GM12878 (cell line): ENCODE measurements at regions not wholly inside any gene's neighbourhood (a gene's known extent, or its start where the extent isn't known, plus 50 kb on each side); places are given as distances from the start of the nearest gene placed in this dataset.

Experiments used
- CBFB ChIP-seq: IDR thresholded peaks from 2 replicates; pipeline ENCODE4 v1.6.1; 2016; ENCODE audit warnings: antibody characterized with exemption, low read depth
- CHD2 ChIP-seq: IDR thresholded peaks from 2 replicates; pipeline ENCODE4 v1.6.1; 2011; ENCODE audit warnings: low read depth, low read length, improper control_type of control experiment, borderline replicate concordance
- HDAC2 ChIP-seq: fragments of 200-600 bp; sonication (generic); IDR thresholded peaks from 2 replicates; pipeline ENCODE4 v1.6.1; 2017
- NR2F1 ChIP-seq: fragments of 450-650 bp; conservative IDR thresholded peaks from 2 replicates; pipeline ENCODE4 v1.6.1; 2017; ENCODE audit warnings: mild to moderate bottlenecking
- POLR2A ChIP-seq: IDR thresholded peaks from 2 replicates; pipeline ENCODE4 v1.6.1; 2011; ENCODE audit warnings: low read depth, mild to moderate bottlenecking, low read length
- RAD51 ChIP-seq: fragments of 450-650 bp; IDR thresholded peaks from 2 replicates; pipeline ENCODE4 v1.6.1; 2016; ENCODE audit warnings: moderate library complexity, mild to moderate bottlenecking, inconsistent platforms
- SMAD5 ChIP-seq: IDR thresholded peaks from 2 replicates; pipeline ENCODE4 v1.6.1; 2016; ENCODE audit warnings: antibody characterized with exemption, low read depth
- STAT3 ChIP-seq: IDR thresholded peaks from 2 replicates; pipeline ENCODE4 v1.6.1; 2011; ENCODE audit warnings: low read depth, low read length, improper control_type of control experiment
- TCF12 ChIP-seq: IDR thresholded peaks from 2 replicates; pipeline ENCODE4 v1.6.1; 2011; ENCODE audit warnings: low read depth, mild to moderate bottlenecking, low read length
- TCF7 ChIP-seq: IDR thresholded peaks from 2 replicates; pipeline ENCODE4 v1.6.1; 2014; ENCODE audit warnings: antibody characterized with exemption, borderline replicate concordance
- ZNF207 ChIP-seq: fragments of 450-650 bp; IDR thresholded peaks from 2 replicates; pipeline ENCODE4 v1.6.1; 2014; ENCODE audit warnings: antibody characterized with exemption, mild to moderate bottlenecking, borderline replicate concordance
- TF ChIP-seq, protein P1 (sequence below), 3 experiments: IDR thresholded peaks in 2 of 3; conservative IDR thresholded peaks in 1 of 3; 2 replicates each; pipeline ENCODE4 v1.5.1; 2011; ENCODE audit warnings: low read depth in 3 of 3, low read length in 3 of 3, mild to moderate bottlenecking in 3 of 3, control low read depth in 2 of 3, moderate library complexity in 2 of 3, inconsistent platforms in 1 of 3, mixed read lengths in 1 of 3; ENCODE audit not compliant: control insufficient read depth in 2 of 3, insufficient read depth in 1 of 3; ENCODE audit errors: extremely low read depth in 1 of 3

DNA sequence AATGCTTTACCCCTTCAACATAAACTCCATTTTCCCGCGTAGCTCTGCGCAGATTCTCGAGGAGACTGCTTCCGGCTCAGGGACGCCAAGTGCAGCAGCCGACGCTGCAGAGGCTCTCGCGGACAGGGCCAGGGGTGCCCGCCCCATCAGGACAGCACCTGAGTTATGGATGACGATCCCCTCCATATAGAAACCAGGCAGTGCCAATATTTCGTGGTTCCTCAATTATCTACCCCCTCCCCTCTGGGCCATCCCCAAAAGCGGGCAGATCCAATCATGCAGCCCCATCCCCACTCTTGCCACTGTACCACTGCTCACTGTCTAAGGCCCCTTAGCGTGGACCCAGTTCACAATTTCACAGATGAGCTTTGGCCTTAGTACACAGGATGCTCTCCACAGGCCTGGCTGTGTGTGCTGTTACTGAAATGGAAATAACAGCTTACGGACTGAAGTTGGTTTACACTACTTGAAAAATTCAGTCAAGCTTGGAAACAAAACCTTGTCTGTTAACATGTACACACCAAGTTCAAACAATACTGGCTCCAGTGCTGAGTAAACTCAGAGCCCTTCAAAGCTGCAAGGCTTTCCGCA is 74.5 kb downstream of the DACT2 start:
- TF ChIP-seq, protein P1, sequence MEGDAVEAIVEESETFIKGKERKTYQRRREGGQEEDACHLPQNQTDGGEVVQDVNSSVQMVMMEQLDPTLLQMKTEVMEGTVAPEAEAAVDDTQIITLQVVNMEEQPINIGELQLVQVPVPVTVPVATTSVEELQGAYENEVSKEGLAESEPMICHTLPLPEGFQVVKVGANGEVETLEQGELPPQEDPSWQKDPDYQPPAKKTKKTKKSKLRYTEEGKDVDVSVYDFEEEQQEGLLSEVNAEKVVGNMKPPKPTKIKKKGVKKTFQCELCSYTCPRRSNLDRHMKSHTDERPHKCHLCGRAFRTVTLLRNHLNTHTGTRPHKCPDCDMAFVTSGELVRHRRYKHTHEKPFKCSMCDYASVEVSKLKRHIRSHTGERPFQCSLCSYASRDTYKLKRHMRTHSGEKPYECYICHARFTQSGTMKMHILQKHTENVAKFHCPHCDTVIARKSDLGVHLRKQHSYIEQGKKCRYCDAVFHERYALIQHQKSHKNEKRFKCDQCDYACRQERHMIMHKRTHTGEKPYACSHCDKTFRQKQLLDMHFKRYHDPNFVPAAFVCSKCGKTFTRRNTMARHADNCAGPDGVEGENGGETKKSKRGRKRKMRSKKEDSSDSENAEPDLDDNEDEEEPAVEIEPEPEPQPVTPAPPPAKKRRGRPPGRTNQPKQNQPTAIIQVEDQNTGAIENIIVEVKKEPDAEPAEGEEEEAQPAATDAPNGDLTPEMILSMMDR (IDR thresholded peaks at IDR 0.05 in 2 of 3, conservative IDR thresholded peaks at IDR 0.05 in 1 of 3; ENCODE audit: control insufficient read depth in 2 of 3, extremely low read depth in 1 of 3, insufficient read depth in 1 of 3, low read depth in 3 of 3, low read length in 3 of 3) = no peak
- TF ChIP-seq TCF12 (no peak), HDAC2 (no peak), NR2F1 (no peak), STAT3 (no peak), CBFB (no peak), ZNF207 (no peak), CHD2 (no peak), TCF7 (no peak), RAD51 (no peak), SMAD5 (no peak), POLR2A (no peak)
